Mononuclear cell (primary cell): ENCODE measurements at regions not wholly inside any gene's neighbourhood (a gene's known extent, or its start where the extent isn't known, plus 50 kb on each side); places are given as distances from the start of the nearest gene placed in this dataset.

ENCODE experiments used
- H3K27me3 ChIP-seq: 2 replicates; pipeline ENCODE4 v1.6.0; 2011; ENCODE audit warnings: low read length, control low read depth; ENCODE audit not compliant: insufficient read depth
- H3K4me1 ChIP-seq: 2 replicates; pipeline ENCODE4 v1.5.1; 2011; ENCODE audit warnings: mild to moderate bottlenecking, low read length, control low read depth; ENCODE audit not compliant: insufficient read depth
- H3K4me3 ChIP-seq: 2 replicates; pipeline ENCODE4 v1.5.1; 2011; ENCODE audit warnings: mild to moderate bottlenecking, low read length, moderate library complexity
- H3K9me3 ChIP-seq: 2 replicates; pipeline ENCODE4 v1.5.1; 2011; ENCODE audit warnings: low read depth, mild to moderate bottlenecking, control low read depth, low read length

- H3K9me3 ChIP-seq = no peaks in the 10 kb centered on the region
- no peaks in the 10 kb centered on the region for H3K27me3 ChIP-seq
- no peaks in the 10 kb centered on the region for H3K4me1 ChIP-seq
- H3K4me3 ChIP-seq = no peak overlapping the region
Observed at GRCh38 chr20:22293886-22294285, 290.5 kb downstream of the FOXA2 start.

- H3K4me3 ChIP-seq = no peak overlapping the region
- no peaks in the 10 kb centered on the region for H3K9me3 ChIP-seq
- H3K27me3 ChIP-seq = no peaks in the 10 kb centered on the region
- no peaks in the 10 kb centered on the region for H3K4me1 ChIP-seq
Observed at GRCh38 chr20:22289442-22289841, 294.9 kb downstream of the FOXA2 start.

DNA sequence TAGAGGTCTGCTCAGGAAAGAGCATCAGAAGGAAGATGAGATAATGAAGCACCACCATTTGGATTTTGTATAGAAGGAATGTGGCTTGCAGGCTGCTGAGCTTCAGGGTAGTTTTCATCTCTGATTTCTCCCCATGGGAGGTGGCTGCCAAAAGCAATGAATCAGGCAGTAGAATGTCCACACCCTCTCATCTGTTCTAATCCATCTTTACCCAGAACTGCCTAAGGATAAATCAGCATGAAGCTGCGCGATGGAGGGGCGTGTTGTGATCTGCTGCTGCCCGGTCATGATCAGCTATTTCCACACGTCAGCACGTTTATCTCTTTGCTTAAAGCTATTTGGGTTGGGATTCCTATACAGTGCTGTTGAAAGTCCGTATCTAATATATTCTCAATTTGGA lies 295.4 kb downstream of the FOXA2 start:
- Histone ChIP-seq H3K27me3 (no peaks in the 10 kb centered on the region), H3K9me3 (no peaks in the 10 kb centered on the region), H3K4me1 (no peaks in the 10 kb centered on the region), H3K4me3 (no peak overlapping the region)

GRCh38 chr20:22288156-22288555 lies 296.2 kb downstream of the FOXA2 start:
- Histone ChIP-seq H3K4me3 (no peak overlapping the region), H3K4me1 (no peaks in the 10 kb centered on the region), H3K9me3 (no peaks in the 10 kb centered on the region), H3K27me3 (no peaks in the 10 kb centered on the region)

- Histone ChIP-seq H3K27me3 (no peaks in the 10 kb centered on the region), H3K4me3 (no peak overlapping the region), H3K4me1 (no peaks in the 10 kb centered on the region), H3K9me3 (no peaks in the 10 kb centered on the region)
Observed at GRCh38 chr20:22285555-22285954, 298.8 kb downstream of the FOXA2 start.

- Histone ChIP-seq H3K9me3 (no peaks in the 10 kb centered on the region), H3K4me3 (no peak overlapping the region), H3K27me3 (no peaks in the 10 kb centered on the region), H3K4me1 (no peaks in the 10 kb centered on the region)
Observed at GRCh38 chr20:22282696-22283095, 301.7 kb downstream of the FOXA2 start.

GRCh38 chr20:22274330-22274729 lies 310.0 kb downstream of the FOXA2 start:
- H3K9me3 ChIP-seq = no peaks in the 10 kb centered on the region
- no peak overlapping the region for H3K4me3 ChIP-seq
- no peaks in the 10 kb centered on the region for H3K4me1 ChIP-seq
- no peaks in the 10 kb centered on the region for H3K27me3 ChIP-seq

DNA sequence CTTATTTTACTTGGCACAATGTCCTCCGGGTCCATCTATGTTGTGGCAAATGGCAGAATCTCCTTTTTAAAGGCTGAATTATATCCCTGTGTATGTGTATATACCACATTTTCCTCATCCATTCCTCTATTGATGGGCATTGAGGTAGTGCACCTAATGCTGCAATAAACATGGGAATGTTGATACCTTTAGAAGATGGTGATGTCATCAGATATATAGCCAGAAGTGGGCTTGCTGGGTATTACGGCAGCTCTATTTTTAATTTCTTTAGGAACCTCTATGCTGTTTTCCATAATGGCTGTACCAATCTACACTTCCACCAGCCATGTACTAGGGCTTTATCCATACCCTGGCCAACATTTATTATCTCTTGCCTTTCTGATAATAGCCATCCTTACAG lies 315.7 kb downstream of the FOXA2 start:
- Histone ChIP-seq H3K9me3 (no peaks in the 10 kb centered on the region), H3K4me1 (no peaks in the 10 kb centered on the region), H3K27me3 (no peaks in the 10 kb centered on the region), H3K4me3 (no peak overlapping the region)

DNA sequence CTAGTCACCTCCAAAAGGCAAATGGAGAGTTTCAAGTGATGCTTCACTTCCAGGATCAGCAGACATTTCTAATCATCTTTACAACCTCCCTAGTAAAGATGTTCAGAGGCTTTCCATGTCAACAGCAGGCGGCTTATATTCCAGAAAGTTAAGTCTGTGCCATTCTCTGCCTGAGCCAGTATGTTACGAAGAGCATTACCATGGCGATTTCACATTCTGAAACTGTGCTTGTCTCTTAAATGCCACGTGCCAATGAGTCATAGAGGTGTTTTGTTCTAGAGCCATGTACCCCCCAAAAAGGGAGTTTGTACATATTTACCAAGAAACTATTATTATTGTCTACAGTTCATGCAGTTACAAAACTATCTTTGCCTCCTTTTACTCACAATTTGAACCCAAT lies 319.5 kb downstream of the FOXA2 start:
- H3K27me3 ChIP-seq = no peaks in the 10 kb centered on the region
- H3K9me3 ChIP-seq = no peaks in the 10 kb centered on the region
- H3K4me1 ChIP-seq = no peaks in the 10 kb centered on the region
- no peak overlapping the region for H3K4me3 ChIP-seq

DNA sequence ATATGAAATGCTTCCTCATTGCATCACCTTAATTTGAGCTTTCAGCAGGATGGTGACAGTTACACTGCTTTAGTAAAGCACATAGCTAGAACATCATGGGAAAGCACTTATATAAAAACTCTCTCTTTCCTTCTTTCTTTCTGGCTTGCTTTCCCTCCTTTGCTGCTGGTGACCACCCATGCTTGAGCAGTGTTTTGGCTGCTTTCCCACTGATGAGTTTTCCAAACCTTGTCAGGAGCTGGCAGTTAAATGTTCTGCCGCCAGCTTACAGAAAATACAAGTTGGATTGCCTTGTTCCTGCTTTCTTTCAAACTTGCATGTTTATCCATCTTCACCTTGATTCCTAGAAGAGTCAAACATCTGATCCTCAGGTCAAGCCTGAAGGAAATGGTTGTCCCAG lies 323.9 kb downstream of the FOXA2 start:
- no peak overlapping the region for H3K4me3 ChIP-seq
- no peaks in the 10 kb centered on the region for H3K9me3 ChIP-seq
- no peaks in the 10 kb centered on the region for H3K4me1 ChIP-seq
- H3K27me3 ChIP-seq = no peaks in the 10 kb centered on the region

DNA sequence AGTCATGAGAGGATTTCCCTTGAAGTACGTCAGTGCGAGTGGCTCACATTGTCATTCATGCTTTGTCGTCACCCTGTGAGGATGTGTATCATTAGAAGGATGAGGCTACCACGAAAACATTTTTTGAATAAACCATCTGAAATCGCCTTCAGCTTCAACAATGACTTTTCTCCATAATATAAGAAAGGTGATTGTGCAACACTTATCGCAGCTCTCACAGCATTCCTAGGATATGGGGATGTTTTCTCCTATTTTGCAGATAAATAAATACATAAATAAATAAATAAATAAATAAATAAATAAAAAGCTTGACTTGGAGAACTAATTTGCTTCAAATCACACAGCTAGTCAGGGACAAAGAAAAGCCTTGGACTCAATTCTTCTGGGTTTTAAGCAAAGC lies 326.5 kb downstream of the FOXA2 start:
- Histone ChIP-seq H3K9me3 (no peaks in the 10 kb centered on the region), H3K4me3 (no peak overlapping the region), H3K4me1 (no peaks in the 10 kb centered on the region), H3K27me3 (no peaks in the 10 kb centered on the region)

GRCh38 chr20:22248051-22248667 lies 336.2 kb downstream of the FOXA2 start:
- Histone ChIP-seq H3K27me3 (no peaks in the 10 kb centered on the region), H3K4me3 (no peak overlapping the region), H3K4me1 (no peaks in the 10 kb centered on the region)

DNA sequence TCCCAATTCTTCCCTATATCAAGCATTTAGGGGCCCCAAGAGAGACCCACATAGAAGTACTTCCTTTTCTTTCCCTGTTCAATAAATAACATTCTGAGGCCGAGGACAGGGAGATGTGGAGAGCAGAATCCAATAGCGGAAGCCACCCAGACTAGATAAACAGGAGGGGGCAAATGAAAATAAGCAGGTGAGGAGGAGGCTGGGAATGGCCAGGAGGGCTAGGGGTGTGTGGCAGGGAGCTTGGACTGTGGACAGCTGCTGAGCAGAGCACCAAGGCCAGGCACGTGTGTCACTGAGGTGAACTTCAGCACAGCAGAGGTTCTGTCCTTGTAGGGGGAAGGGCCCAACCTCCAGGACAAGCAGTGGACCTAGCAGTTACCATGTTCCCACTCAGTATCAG lies 339.2 kb downstream of the FOXA2 start:
- Histone ChIP-seq H3K9me3 (no peaks in the 10 kb centered on the region), H3K27me3 (no peaks in the 10 kb centered on the region), H3K4me1 (no peaks in the 10 kb centered on the region), H3K4me3 (no peak overlapping the region)

More at GRCh38 chr20:22248051-22248667, 336.2 kb downstream of the FOXA2 start:
- no peaks in the 10 kb centered on the region for H3K9me3 ChIP-seq

DNA sequence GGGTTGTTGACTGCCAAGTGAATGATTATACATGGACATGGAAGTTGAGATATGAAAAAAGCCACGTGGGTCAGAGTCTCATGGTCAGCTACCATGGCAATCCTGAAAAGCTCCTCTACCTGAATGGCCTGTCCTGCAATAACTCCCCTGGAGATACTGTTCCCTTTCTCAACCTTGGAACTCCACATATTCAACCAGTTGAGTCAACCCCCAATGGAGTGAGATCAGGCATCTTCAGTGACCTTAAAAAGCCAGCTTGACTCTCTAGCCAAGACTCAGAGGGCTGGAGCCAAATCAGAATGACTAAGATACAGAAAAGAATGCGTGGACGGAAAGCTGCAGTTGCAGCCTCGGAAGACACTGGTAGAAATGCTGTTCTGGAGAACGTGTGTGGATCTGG lies 341.3 kb downstream of the FOXA2 start:
- no peak overlapping the region for H3K4me3 ChIP-seq
- H3K9me3 ChIP-seq = no peaks in the 10 kb centered on the region
- H3K27me3 ChIP-seq = no peaks in the 10 kb centered on the region
- H3K4me1 ChIP-seq = no peaks in the 10 kb centered on the region

DNA sequence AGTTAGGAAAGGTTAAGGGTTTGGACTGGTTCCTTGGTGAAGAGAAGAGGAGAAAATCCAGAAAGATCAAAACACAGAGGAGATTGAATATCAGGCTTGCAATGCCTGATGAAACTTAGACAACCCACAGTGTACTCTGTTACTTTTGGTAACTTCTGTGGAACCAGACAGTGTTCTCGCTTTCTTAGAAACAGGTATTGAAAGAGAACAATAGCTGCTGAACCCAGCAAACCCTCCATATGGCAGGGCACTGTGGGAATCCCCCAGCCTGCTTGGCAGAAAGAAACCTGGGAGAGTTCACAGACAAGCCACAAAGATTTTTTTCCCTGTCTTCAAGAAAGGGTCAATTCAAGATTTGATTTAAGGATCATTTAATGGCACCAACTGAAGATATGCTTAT lies 342.8 kb downstream of the FOXA2 start:
- H3K4me1 ChIP-seq = no peaks in the 10 kb centered on the region
- H3K9me3 ChIP-seq = no peaks in the 10 kb centered on the region
- no peaks in the 10 kb centered on the region for H3K27me3 ChIP-seq
- no peak overlapping the region for H3K4me3 ChIP-seq

DNA sequence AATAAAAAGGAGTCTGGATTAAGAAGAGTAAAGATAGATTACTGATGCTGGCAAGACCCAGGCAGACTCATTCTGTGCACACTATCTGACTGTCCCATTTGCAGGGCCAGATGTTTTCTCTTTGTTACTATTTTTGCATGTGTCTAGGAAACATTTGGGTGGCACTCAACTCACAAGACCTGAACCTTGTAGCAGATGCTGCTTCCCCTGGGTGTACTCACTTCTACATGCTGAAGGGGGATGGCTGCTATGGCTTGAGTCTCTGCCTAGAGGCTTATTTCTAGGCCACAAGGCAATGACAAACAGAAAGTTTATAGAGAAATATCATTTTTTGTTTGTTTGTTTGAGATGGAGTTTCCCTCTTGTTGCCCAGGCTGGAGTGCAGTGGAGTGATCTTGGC lies 351.4 kb downstream of the FOXA2 start:
- Histone ChIP-seq H3K27me3 (no peaks in the 10 kb centered on the region), H3K4me1 (no peaks in the 10 kb centered on the region), H3K9me3 (no peaks in the 10 kb centered on the region), H3K4me3 (no peak overlapping the region)
